Uterus (tissue), 3 donors: ENCODE measurements at regions not wholly inside any gene's neighbourhood (a gene's known extent, or its start where the extent isn't known, plus 50 kb on each side); places are given as distances from the start of the nearest gene placed in this dataset.

ENCODE experiments used
- DNase-seq, 2 donors: peaks; one replicate each; pipeline ENCODE4 v3.0.0-alpha.2; 2019 to 2020
- H3K27ac ChIP-seq, 2 donors: fragments of 200-600 bp; sonication (generic); 1 replicate in 1 of 2; 2 replicates in 1 of 2; pipeline ENCODE4 v1.5.1; 2016 to 2018
- H3K27me3 ChIP-seq, 2 donors: fragments of 200-600 bp; sonication (generic); one replicate each; pipeline ENCODE4 v1.5.1; 2018 to 2019; ENCODE audit warnings: control low read depth in 1 of 2
- H3K36me3 ChIP-seq, 2 donors: fragments of 200-600 bp; sonication (generic); one replicate each; pipeline ENCODE4 v1.5.1; 2019; ENCODE audit warnings: control low read depth in 1 of 2
- H3K4me1 ChIP-seq, 2 donors: fragments of 200-600 bp; sonication (generic); one replicate each; pipeline ENCODE4 v1.5.1; 2018 to 2019; ENCODE audit warnings: control low read depth in 1 of 2
- H3K4me3 ChIP-seq, 2 donors: fragments of 200-600 bp; sonication (generic); 1 replicate in 1 of 2; 2 replicates in 1 of 2; pipeline ENCODE4 v1.5.1; 2018 to 2019; ENCODE audit warnings: mild to moderate bottlenecking in 1 of 2
- H3K9me3 ChIP-seq, 2 donors: fragments of 200-600 bp; sonication (generic); one replicate each; pipeline ENCODE4 v1.5.1; 2019; ENCODE audit warnings: control low read depth in 1 of 2
- CTCF ChIP-seq, 4 experiments: fragments of 200-600 bp in 2 of 4; fragments of 450-650 bp in 2 of 4; sonication (generic) in 2 of 4; IDR thresholded peaks; one replicate each; pipeline ENCODE4 v1.5.1; 2016 to 2019; ENCODE audit warnings: antibody characterized with exemption in 4 of 4, mild to moderate bottlenecking in 2 of 4, moderate library complexity in 1 of 4
- POLR2A ChIP-seq, 2 donors: fragments of 450-650 bp; IDR thresholded peaks; one replicate each; pipeline ENCODE4 v1.6.1; 2016; ENCODE audit warnings: antibody characterized with exemption in 2 of 2, mild to moderate bottlenecking in 1 of 2, moderate library complexity in 1 of 2
- intact Hi-C: fragments of 100-400 bp; cut with DNase I; formaldehyde crosslinking; loops from one replicate; pipeline ENCODE4 v1.15.1; 2023; ENCODE audit warnings: low total_unique reads
- donor health status: DM: yes; HTN: yes; CAD: no.

GRCh38 chr13:85586422-85586831 is 212.8 kb downstream of the SLITRK6 start:
- TF ChIP-seq POLR2A (IDR thresholded peaks at IDR 0.05) (no peak), CTCF (IDR thresholded peaks at IDR 0.05) (no peak)
- Histone ChIP-seq H3K27ac (no peak overlapping the region), H3K27me3 (no peaks in the 10 kb centered on the region), H3K4me3 (no peak overlapping the region), H3K4me1 (no peaks in the 10 kb centered on the region), H3K36me3 (no peaks in the 10 kb centered on the region), H3K9me3 (no peaks in the 10 kb centered on the region)
- no peak for DNase-seq
- intact Hi-C loops = no loop called here

GRCh38 chr13:85582890-85583289 is 216.3 kb downstream of the SLITRK6 start:
- H3K27ac ChIP-seq = no peak overlapping the region
- no peaks in the 10 kb centered on the region for H3K4me1 ChIP-seq
- intact Hi-C loops = no loop called here
- no peak for DNase-seq
- no peaks in the 10 kb centered on the region for H3K27me3 ChIP-seq
- no peak overlapping the region for H3K4me3 ChIP-seq
- no peaks in the 10 kb centered on the region for H3K9me3 ChIP-seq
- TF ChIP-seq POLR2A (IDR thresholded peaks at IDR 0.05) (no peak), CTCF (IDR thresholded peaks at IDR 0.05) (no peak)
- no peaks in the 10 kb centered on the region for H3K36me3 ChIP-seq

GRCh38 chr13:85575110-85575509 is 224.1 kb downstream of the SLITRK6 start:
- TF ChIP-seq CTCF (IDR thresholded peaks at IDR 0.05) = no peak
- TF ChIP-seq POLR2A (IDR thresholded peaks at IDR 0.05) = no peak
- no peaks in the 10 kb centered on the region for H3K9me3 ChIP-seq
- intact Hi-C loops = no loop called here
- no peaks in the 10 kb centered on the region for H3K4me1 ChIP-seq
- H3K36me3 ChIP-seq = no peaks in the 10 kb centered on the region
- no peak for DNase-seq
- no peak overlapping the region for H3K27ac ChIP-seq
- H3K4me3 ChIP-seq = no peak overlapping the region
- H3K27me3 ChIP-seq = no peaks in the 10 kb centered on the region

GRCh38 chr13:85567909-85568308 is 231.3 kb downstream of the SLITRK6 start:
- Histone ChIP-seq H3K4me3 (no peak overlapping the region), H3K9me3 (no peaks in the 10 kb centered on the region), H3K4me1 (no peaks in the 10 kb centered on the region), H3K27me3 (no peaks in the 10 kb centered on the region), H3K36me3 (no peaks in the 10 kb centered on the region), H3K27ac (no peak overlapping the region)
- intact Hi-C loops = no loop called here
- no peak for DNase-seq
- no peak for TF ChIP-seq CTCF (IDR thresholded peaks at IDR 0.05)
- no peak for TF ChIP-seq POLR2A (IDR thresholded peaks at IDR 0.05)

DNA sequence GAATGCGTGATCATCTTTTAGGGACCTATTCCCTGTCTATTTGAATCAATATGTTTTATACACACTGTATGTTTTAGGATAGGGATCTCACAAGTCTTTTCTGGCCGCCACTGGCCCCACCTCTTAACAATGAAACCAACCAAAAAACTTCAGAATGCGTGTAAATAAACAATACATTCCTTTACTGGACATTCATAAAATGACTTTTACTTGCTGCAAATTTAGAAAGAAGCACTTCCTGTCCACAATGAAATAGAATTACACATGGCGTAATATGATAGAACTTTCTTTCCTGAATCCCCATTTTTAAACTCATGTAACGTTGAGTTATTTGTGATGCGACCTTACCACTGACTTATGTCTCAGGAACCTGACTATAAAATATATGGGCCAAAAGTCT is 233.6 kb downstream of the SLITRK6 start:
- no peaks in the 10 kb centered on the region for H3K36me3 ChIP-seq
- DNase-seq = no peak
- H3K4me1 ChIP-seq = no peaks in the 10 kb centered on the region
- intact Hi-C loops = no loop called here
- H3K9me3 ChIP-seq = no peaks in the 10 kb centered on the region
- no peak overlapping the region for H3K27ac ChIP-seq
- H3K4me3 ChIP-seq = no peak overlapping the region
- TF ChIP-seq CTCF (IDR thresholded peaks at IDR 0.05) = no peak
- no peak for TF ChIP-seq POLR2A (IDR thresholded peaks at IDR 0.05)
- no peaks in the 10 kb centered on the region for H3K27me3 ChIP-seq
